Kidney tubule cell (primary cell): ENCODE measurements at regions not wholly inside any gene's neighbourhood (a gene's known extent, or its start where the extent isn't known, plus 50 kb on each side); places are given as distances from the start of the nearest gene placed in this dataset.
"Not testable (repeated sequence)": the region's sequence is repeated elsewhere in the genome, so short reads cannot be mapped to it uniquely, and the experiment has no call there.

Experiments used
- DNase-seq: peaks from one replicate; pipeline ENCODE4 v3.0.0-alpha.2; 2018; ENCODE audit warnings: low spot score

GRCh38 chr7:409339-410281, 110.0 kb downstream of the PDGFA start:
- DNase-seq = no peak

GRCh38 chr7:410395-410910, 109.2 kb downstream of the PDGFA start:
- DNase-seq = no peak

GRCh38 chr7:411116-411515, 108.5 kb downstream of the PDGFA start:
- not testable (repeated sequence) for DNase-seq

- DNase-seq = no peak
Observed at GRCh38 chr7:411677-412312, 107.9 kb downstream of the PDGFA start.

- DNase-seq = no peak
Observed at GRCh38 chr7:412313-412710, 107.3 kb downstream of the PDGFA start.

GRCh38 chr7:414681-415560, 104.7 kb downstream of the PDGFA start:
- DNase-seq = no peak

GRCh38 chr7:415646-416525, 103.8 kb downstream of the PDGFA start:
- DNase-seq = no peak

GRCh38 chr7:416761-417624, 102.7 kb downstream of the PDGFA start:
- DNase-seq = no peak

- no peak for DNase-seq
Observed at GRCh38 chr7:417625-417889, 102.1 kb downstream of the PDGFA start.

- no peak for DNase-seq
Observed at GRCh38 chr7:417973-418601, 101.6 kb downstream of the PDGFA start.

- DNase-seq = no peak
Observed at GRCh38 chr7:418636-419280, 100.9 kb downstream of the PDGFA start.

- DNase-seq = no peak
Observed at GRCh38 chr7:420142-421093, 99.2 kb downstream of the PDGFA start.

- DNase-seq = no peak
Observed at GRCh38 chr7:421136-421991, 98.3 kb downstream of the PDGFA start.

- no peak for DNase-seq
Observed at GRCh38 chr7:422191-422885, 97.3 kb downstream of the PDGFA start.

- no peak for DNase-seq
Observed at GRCh38 chr7:422886-423225, 96.8 kb downstream of the PDGFA start.

- DNase-seq = no peak
Observed at GRCh38 chr7:423312-424260, 96.1 kb downstream of the PDGFA start.
